Caco-2 (cell line): ENCODE measurements at regions not wholly inside any gene's neighbourhood (a gene's known extent, or its start where the extent isn't known, plus 50 kb on each side); places are given as distances from the start of the nearest gene placed in this dataset.

ENCODE experiments used
- BruUV-seq: library from RNA; stranded (reverse); fragments of 400-500 nt; replicated peaks from 2 replicates; lab custom pipeline; 2021; lab: Mats Ljungman, UMichigan
- CTCF ChIA-PET: fragments of 300-600 bp; sonication (Branson Sonifier 250); formaldehyde crosslinking; loops from one replicate; lab custom pipeline; 2022; ENCODE audit warnings: antibody characterized with exemption; lab: Charles Lee
- POLR2A ChIA-PET: fragments of 300-600 bp; sonication (Branson Sonifier 250); formaldehyde crosslinking; loops from one replicate; lab custom pipeline; 2022; ENCODE audit warnings: antibody characterized with exemption; lab: Charles Lee
- DNase-seq, 2 experiments: peaks; one replicate each; pipeline versions ENCODE4 v3.0.0 to v3.0.0-alpha.2; 2020 to 2022
- H3K27me3 ChIP-seq: replicated peaks from 2 replicates; pipeline ENCODE4 v1.6.0; 2011; ENCODE audit warnings: low read length; ENCODE audit not compliant: control insufficient read depth, insufficient read depth
- H3K36me3 ChIP-seq: 2 replicates; pipeline ENCODE4 v1.5.1; 2011; ENCODE audit warnings: low read length; ENCODE audit not compliant: control insufficient read depth, insufficient read depth
- H3K4me1 ChIP-seq: fragments of 250-450 bp; sonication (Bioruptor Pico); 2 replicates; pipeline ENCODE4 v1.5.1; 2020; ENCODE audit warnings: mild to moderate bottlenecking
- H3K4me3 ChIP-seq: 2 replicates; pipeline ENCODE4 v1.5.1; 2011; ENCODE audit warnings: low read depth, mild to moderate bottlenecking, control low read depth, low read length
- H3K9me3 ChIP-seq: fragments of 250-450 bp; sonication (Bioruptor Pico); 2 replicates; pipeline ENCODE4 v1.5.1; 2020; ENCODE audit warnings: mild to moderate bottlenecking, moderate library complexity
- H3K27ac Mint-ChIP-seq: one replicate; pipeline ENCODE4 v1.8.0; 2022; ENCODE audit warnings: mixed read lengths; ENCODE audit not compliant: unreplicated experiment
- H3K27me3 Mint-ChIP-seq: one replicate; pipeline ENCODE4 v1.8.0; 2022; ENCODE audit warnings: mixed read lengths; ENCODE audit not compliant: insufficient read depth, unreplicated experiment
- H3K36me3 Mint-ChIP-seq: one replicate; pipeline ENCODE4 v1.8.0; 2022; ENCODE audit warnings: mild to moderate bottlenecking, mixed read lengths; ENCODE audit not compliant: insufficient read depth, unreplicated experiment
- H3K4me1 Mint-ChIP-seq: one replicate; pipeline ENCODE4 v1.8.0; 2022; ENCODE audit warnings: low read depth, mixed read lengths; ENCODE audit not compliant: unreplicated experiment
- H3K4me3 Mint-ChIP-seq: one replicate; pipeline ENCODE4 v1.8.0; 2022; ENCODE audit warnings: mild to moderate bottlenecking, moderate library complexity, mixed read lengths; ENCODE audit not compliant: unreplicated experiment
- H3K9me3 Mint-ChIP-seq: one replicate; pipeline ENCODE4 v1.8.0; 2022; ENCODE audit warnings: mixed read lengths; ENCODE audit not compliant: unreplicated experiment
- CTCF ChIP-seq, 2 experiments: fragments of 200-600 bp in 1 of 2; IDR thresholded peaks; 1 replicate in 1 of 2; 2 replicates in 1 of 2; pipeline versions ENCODE4 v1.5.1 to v1.8.0; 2011 to 2022; ENCODE audit warnings: antibody characterized with exemption in 1 of 2, control low read depth in 1 of 2, inconsistent platforms in 1 of 2, low read depth in 1 of 2, low read length in 1 of 2, mild to moderate bottlenecking in 1 of 2, moderate library complexity in 1 of 2; ENCODE audit not compliant: insufficient read depth in 1 of 2, severe bottlenecking in 1 of 2, unreplicated experiment in 1 of 2
- intact Hi-C: fragments of 100-400 bp; cut with micrococcal nuclease; formaldehyde crosslinking; loops from one replicate; pipeline ENCODE4 v1.10.0; 2022; ENCODE audit not compliant: unreplicated experiment

- no peak for DNase-seq
- H3K36me3 ChIP-seq, result no peaks in the 10 kb centered on the region
- intact Hi-C loops, result loop anchor here (10.0 kb wide), 1 partner anchor 266 kb away; no protein-coding TSS in a partner anchor
- Mint-ChIP-seq H3K4me1 (peaks cover 9% of the 10 kb centered on the region), H3K9me3 (no peaks in the 10 kb centered on the region), H3K27ac (no peak overlapping the region), H3K4me3 (no peak overlapping the region), H3K36me3 (no peaks in the 10 kb centered on the region), H3K27me3 (no peaks in the 10 kb centered on the region)
- ChIA-PET CTCF (no interaction called here), POLR2A (no interaction called here)
- no peak for TF ChIP-seq CTCF (IDR thresholded peaks at IDR 0.05; ENCODE audit: insufficient read depth in 1 of 2, low read depth in 1 of 2, low read length in 1 of 2, severe bottlenecking in 1 of 2, unreplicated experiment in 1 of 2)
- no peaks in the 10 kb centered on the region for H3K27me3 ChIP-seq
- H3K4me1 ChIP-seq, result no peaks in the 10 kb centered on the region
- H3K9me3 ChIP-seq, result no peaks in the 10 kb centered on the region
- H3K4me3 ChIP-seq, result no peak overlapping the region
- BruUV-seq, result no TSS peak
Observed at GRCh38 chr10:78928330-78928729, 140.4 kb upstream of the ZMIZ1 start.

- no TSS peak for BruUV-seq
- Histone ChIP-seq H3K4me1 (no peaks in the 10 kb centered on the region), H3K36me3 (no peaks in the 10 kb centered on the region), H3K27me3 (no peaks in the 10 kb centered on the region), H3K4me3 (no peak overlapping the region), H3K9me3 (no peaks in the 10 kb centered on the region)
- Mint-ChIP-seq H3K27me3 (no peaks in the 10 kb centered on the region), H3K36me3 (no peaks in the 10 kb centered on the region), H3K4me1 (no peaks in the 10 kb centered on the region), H3K9me3 (no peaks in the 10 kb centered on the region), H3K4me3 (no peak overlapping the region), H3K27ac (no peak overlapping the region)
- ChIA-PET CTCF (no interaction called here), POLR2A (no interaction called here)
- intact Hi-C loops, result loop anchor here (10.0 kb wide), 1 partner anchor 265 kb away; no protein-coding TSS in a partner anchor
- DNase-seq, result no peak
- no peak for TF ChIP-seq CTCF (IDR thresholded peaks at IDR 0.05; ENCODE audit: insufficient read depth in 1 of 2, low read depth in 1 of 2, low read length in 1 of 2, severe bottlenecking in 1 of 2, unreplicated experiment in 1 of 2)
Observed at GRCh38 chr10:78929541-78929940, 139.2 kb upstream of the ZMIZ1 start.

- Mint-ChIP-seq H3K4me1 (no peaks in the 10 kb centered on the region), H3K9me3 (no peaks in the 10 kb centered on the region), H3K4me3 (no peak overlapping the region), H3K27ac (no peak overlapping the region), H3K27me3 (no peaks in the 10 kb centered on the region), H3K36me3 (no peaks in the 10 kb centered on the region)
- Histone ChIP-seq H3K36me3 (no peaks in the 10 kb centered on the region), H3K4me3 (no peak overlapping the region), H3K9me3 (no peaks in the 10 kb centered on the region), H3K4me1 (no peaks in the 10 kb centered on the region), H3K27me3 (no peaks in the 10 kb centered on the region)
- BruUV-seq, result no TSS peak
- CTCF ChIA-PET, result no interaction called here
- POLR2A ChIA-PET, result no interaction called here
- TF ChIP-seq CTCF (IDR thresholded peaks at IDR 0.05; ENCODE audit: insufficient read depth in 1 of 2, low read depth in 1 of 2, low read length in 1 of 2, severe bottlenecking in 1 of 2, unreplicated experiment in 1 of 2), result no peak
- intact Hi-C loops, result no loop called here
- no peak for DNase-seq
Observed at GRCh38 chr10:78931321-78932053, 137.3 kb upstream of the ZMIZ1 start.
